GM18502 (cell line): ENCODE measurements at regions not wholly inside any gene's neighbourhood (a gene's known extent, or its start where the extent isn't known, plus 50 kb on each side); places are given as distances from the start of the nearest gene placed in this dataset.

ENCODE experiments used
- ATAC-seq: cut with Tn5 transposase; IDR thresholded peaks from one replicate; pipeline ENCODE4 v1.9.1; 2021; ENCODE audit warnings: mild to moderate bottlenecking; ENCODE audit not compliant: unreplicated experiment, poor library complexity

DNA sequence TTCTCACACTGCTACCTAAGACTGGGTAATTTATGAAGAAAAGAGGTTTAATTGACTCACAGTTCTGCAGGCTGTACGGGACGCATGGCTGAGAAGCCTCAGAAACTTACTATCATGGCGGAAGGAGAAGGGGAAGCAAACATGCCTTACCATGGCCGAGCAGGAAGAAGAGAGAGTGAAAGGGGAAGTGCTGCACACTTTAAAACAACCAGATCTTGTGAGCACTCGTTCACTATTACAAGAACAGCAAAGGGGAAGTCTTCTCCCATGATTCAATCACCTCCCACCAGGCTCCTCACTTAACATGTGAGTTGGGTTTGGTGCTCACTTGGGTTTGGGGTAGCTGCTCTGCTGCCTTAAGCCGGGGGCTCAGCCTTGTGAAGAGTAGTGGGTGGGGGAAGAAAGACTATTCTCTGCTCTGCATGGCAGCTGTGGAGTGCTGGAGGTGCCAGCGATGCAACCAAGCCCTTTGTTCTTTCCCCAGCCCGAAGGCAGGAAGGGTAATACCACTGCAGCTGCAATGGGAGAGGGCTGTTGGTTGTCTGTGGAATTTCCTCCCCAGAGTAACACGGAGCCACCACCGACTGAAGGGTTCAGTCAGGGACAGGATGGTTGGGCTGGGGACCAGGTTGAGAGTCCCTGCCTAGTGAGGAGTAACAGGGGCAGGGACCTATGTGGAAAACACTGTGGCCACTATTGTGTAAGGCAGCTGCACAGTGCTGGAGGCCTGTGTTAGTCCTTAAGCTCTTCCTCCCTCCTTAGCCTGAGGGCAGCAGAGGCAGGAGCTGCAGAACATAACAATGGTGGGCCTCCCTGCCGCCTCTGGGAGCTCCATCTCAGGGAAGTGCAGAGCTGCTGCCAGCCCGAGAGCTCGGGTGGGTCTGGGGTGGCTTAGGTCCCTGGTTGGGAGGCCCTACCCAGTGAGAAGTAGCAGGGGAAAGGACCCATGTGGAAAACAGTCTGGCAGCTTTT, 1262.5 kb downstream of the EFNB2 start:
- ATAC-seq, result peak; percentile 51

DNA sequence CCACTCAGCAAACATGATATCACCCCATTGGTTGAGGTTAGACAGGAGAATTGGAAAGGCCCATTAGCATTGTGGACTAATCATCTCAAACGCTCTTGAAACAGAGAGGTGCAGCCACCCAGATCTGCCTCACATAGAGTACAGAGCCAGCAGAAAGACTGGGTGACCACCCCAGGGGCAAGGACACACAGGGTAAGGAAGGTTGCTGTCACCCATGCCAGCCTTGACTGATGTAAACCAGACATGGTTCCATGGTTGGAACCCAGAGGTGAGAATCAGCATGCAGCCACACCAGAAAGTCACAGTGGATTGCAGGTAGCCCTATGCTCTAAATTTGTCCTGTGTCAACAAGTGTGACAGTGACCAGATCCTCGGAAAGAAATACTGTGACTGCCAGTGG, 1268.8 kb downstream of the EFNB2 start:
- no peak for ATAC-seq

DNA sequence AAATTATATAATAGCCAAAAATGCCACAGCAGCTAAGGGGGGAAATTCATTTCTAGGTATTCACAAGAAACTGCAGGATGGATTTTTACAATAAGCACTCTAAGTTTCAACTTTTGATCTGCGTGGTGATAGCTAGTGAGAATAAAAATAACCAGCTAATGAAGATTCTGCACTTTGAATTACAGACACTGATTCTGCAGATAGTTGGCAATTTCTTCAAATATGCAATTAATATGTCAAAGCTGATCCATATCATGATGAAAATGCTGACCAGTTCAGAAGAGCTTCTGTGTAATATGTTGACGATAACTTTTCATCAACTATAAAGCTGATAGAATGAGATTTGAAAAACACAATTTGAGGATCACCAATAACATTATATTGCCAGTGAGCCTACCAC, 1272.9 kb downstream of the EFNB2 start:
- no peak for ATAC-seq

DNA sequence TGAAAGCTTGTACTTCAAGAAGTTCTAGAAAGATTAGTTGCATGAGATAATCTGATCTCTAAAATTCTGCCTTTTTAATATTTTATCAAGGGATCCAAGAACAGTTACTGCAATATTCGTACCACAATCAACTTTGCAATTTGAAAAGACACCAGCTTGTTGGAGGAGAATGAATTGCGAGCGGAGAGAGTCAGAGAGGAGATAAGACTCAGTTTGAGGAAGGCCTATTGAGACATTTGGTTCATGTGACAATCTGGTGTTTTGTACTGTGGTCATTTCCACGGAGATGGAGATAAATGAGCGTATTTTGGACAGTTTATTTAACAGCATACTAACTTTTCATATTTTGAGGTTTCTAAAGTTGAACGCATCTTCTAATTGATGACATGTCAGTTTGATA, 1276.0 kb downstream of the EFNB2 start:
- ATAC-seq, result no peak

DNA sequence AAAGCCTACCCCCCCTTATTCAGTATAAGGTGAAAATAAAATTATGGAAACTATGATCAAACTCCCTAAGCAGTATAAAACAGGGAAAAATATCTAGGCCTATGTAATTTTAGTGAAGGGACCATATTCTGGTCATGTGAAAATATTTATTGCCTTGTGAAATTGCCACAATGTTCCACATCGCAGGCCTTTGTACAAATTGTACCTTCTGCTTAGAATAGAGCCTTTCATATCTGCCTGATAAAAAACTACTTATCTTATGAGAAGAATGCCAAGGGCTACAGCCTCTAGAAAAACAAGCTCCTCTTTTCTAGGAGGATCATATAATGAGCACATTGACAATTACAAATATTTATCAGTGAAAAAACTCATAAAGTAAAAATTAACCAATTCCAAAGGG, 1280.0 kb downstream of the EFNB2 start:
- ATAC-seq, result no peak

DNA sequence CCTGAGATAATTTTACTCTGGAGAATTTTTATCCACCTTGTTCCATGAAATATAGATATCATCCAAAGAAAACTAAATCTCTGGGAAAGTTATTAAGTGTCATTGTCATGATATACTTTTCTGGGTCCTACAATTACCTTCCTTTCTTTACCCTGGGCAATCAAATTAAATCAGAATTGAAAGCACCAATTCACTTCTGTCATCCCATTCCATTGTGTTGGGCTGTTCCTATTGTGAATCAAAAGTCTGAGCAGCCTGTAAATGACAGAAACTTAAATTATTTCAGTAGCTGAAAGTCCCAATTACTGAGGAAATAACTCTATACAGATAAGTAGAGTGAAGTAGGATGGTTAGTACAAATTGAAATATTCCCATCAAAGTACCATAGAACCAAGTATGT, 1284.2 kb downstream of the EFNB2 start:
- no peak for ATAC-seq

DNA sequence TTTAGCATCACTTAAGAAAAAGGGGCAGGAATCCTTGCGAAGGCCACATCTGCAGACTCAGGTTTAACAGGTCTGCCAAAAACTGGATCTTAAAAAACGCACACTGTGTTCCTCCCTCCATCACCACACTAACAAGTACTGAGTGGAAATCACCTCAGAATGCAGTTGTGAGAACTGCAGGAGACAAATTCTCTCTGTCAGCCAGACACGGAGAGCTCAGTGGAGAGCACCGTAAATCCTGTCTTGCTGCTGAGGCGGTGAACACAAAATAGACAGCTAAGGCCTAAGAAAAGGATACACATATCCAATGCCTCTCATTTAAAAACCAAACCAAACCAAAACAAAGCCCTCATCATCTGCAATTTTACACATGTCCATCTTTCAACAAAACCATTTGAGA, 1287.6 kb downstream of the EFNB2 start:
- no peak for ATAC-seq

DNA sequence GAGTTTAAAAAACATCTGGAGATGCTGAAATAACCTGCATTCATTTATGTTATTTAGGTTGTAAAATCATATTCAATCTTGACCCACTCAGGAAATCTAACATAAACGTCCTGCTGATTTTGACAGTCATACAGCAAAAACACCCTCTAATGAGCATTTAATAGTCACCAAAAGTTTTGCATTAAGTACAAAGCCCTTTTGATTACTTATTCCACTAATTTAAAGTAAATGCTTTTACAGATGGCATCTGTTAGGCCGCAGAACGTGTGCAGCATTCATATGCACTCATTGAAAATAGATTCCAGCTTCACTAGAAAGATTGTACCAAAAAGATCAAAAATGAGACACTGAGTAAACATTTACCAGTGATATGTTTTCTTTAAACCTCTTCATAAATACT, 1295.1 kb downstream of the EFNB2 start:
- ATAC-seq, result no peak

DNA sequence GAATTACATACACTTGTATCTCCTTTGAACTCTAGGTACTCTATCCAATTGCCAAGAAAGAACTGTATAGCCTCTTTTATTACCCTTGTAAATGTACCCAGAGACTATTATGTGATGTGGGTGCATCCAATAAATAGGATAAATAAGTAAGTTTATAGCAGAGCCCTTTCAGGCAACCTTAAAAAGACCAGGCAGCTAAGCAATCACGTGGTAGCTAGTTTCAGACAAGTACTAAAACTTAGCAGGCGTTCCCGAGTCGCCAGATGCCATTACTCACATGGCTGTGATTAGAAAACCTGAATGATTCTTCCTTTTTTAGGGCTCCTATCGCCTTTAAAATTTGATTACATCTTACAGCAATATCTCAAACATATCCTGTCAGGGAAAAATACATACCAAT, 1303.0 kb downstream of the EFNB2 start:
- ATAC-seq, result no peak

DNA sequence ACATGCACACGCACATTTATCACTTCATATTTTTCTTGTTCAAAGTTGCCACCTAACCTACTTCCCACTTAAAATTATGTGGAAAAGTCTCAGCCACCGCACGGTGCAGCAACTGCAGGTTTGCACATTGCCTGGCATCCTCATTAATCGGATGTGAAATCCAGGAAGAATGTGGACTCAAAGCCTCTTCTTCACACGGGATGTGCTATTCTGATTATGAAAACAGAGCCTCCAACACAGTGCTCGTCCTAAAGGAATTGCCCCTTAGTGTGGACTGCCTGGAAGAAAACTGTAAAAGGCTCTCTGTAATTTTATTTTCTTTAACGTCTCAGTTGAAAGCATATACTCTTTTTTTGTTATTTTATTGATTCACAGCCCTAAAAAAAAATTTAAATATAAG, 1303.5 kb downstream of the EFNB2 start:
- ATAC-seq, result no peak

DNA sequence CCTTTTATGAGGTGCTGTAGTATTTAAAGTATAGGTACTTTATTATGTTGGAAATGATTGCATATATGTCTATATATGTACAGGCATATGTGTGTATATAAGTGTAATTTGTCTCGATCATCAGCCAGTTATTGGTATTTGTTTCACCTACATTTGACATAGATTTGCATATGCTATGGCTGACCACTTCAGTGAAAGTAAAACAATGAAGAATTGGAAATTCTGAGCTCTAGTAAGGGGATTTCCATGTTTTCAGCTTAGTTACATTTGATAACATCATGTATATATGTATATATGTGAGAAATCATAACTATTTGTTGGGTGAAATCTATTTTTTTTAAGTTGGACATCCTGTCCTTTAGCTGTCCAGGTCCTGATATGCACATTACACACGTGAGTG, 1303.9 kb downstream of the EFNB2 start:
- ATAC-seq, result peak; percentile 48

DNA sequence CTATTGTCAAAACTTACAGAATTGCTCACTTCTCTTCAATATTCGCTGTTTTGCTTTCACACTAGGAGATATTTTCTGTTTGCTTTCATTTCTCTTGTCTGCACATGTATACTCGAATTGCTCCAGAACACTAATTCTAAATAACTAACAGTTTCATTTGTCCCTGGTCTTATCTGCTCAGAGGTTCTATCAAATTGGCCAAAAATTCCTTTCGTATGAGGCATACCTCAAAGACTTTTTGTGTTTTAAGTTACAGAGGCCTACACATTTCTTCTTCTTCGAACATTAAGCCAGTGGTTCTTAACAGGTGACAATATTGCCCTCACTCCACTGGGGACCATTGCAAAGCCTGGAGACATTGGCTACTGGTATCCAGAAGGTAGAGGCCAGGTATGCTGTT, 1314.6 kb downstream of the EFNB2 start:
- ATAC-seq, result no peak

DNA sequence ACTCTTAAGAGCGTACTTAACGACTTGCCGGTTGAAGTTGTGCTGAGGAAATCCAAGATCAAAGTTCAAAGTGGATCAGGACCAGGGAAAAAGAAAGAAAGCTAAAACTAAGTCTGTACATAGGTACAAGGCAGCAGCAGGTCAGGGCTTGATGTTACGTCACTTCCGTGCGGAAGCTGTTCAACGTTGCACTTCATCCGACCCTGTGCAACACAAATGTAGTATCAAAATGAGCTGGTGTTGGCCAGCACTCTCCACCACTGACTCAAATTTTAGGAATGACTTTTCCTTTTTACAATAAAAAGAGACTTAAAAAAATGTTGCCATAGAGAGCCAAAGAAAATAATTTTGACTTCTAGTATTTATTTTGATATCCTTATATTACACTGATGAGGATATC, 1315.4 kb downstream of the EFNB2 start:
- ATAC-seq, result no peak

DNA sequence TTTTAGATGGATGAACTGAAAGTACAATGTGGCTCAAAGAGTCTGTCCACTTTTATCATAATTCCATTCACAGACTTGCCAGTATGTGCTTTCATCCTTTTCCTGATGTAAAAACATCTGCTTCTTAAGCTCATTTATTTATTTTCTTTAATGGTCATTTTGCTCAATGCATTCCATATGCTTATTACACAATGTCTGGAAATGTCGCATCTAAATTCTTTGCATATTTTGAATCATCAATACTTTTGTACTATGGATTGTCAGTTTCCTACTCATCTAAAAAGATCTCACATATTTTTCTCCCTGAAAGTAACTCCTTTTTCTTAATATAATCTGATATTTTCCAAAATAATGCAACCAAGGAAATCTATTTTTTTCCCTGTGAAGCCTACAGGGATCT, 1315.8 kb downstream of the EFNB2 start:
- no peak for ATAC-seq

DNA sequence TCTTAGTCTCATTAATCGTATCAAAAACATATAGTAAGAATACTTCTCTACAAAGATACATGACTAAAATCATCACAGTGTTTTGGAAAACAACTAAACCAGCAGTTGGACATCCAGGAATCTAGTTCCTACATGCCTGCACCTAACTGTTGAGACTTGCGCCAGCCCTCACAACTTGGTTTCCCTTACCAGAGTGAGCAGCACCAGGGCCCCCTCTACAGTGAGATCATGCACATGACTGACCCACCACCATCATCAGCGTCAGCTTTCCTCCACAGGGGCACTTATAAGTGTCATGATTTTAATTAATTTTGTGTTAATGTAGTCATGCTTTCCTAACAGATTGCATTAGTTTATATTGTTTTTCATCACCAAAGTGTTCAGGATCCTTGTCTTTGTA, 1322.0 kb downstream of the EFNB2 start:
- ATAC-seq, result no peak

DNA sequence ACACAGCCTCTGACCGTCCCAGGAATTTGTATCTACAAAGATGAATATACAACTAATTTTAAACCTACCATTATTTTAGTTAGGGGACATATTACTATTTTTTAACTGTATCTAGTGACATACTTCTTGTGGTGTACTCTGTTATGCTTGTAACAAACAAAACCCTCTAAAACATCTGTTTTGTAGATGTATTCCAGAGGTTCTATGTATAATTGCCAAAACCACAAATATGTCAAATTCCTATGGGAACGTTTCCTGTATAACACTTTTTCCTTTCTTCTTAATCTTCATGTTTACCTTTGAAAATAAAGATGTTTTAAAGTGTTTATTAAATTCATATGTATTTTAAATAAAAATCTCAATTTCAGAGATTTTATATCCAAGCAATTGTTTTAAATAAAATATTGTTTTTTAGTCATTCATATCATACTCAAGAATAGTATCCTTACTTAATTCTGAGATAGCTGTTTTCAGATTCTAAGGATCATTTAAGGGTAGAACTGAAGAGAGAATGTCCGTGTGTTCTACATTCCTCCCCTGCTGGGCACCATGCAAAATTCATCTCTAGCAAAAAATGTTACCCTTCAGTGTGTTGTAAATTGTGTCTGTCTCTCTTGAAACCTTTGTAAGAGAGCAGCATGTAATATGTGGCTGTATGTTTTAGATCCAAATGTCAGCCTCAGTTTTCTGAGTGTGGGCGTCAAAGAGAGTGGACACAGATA, 1327.7 kb downstream of the EFNB2 start:
- no peak for ATAC-seq

DNA sequence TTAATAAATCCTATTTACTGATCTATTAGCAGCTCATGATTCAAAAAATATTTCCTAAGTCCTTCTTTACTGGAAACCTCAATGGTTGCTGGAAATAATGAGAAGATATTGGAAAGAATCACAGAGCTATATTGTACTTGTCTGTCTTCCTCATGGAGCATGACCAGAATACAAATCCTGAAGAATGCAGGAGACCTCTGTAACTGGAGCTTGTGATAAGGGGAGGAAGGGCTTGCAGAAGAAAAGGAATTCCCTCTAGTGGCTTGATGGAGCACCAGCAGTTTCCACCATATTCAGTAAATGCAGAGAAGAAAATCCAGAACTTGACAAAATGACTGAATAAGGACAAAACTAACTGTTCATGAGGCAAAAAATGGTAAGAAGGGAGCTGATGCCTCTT, 1333.1 kb downstream of the EFNB2 start:
- ATAC-seq, result peak; percentile 75

DNA sequence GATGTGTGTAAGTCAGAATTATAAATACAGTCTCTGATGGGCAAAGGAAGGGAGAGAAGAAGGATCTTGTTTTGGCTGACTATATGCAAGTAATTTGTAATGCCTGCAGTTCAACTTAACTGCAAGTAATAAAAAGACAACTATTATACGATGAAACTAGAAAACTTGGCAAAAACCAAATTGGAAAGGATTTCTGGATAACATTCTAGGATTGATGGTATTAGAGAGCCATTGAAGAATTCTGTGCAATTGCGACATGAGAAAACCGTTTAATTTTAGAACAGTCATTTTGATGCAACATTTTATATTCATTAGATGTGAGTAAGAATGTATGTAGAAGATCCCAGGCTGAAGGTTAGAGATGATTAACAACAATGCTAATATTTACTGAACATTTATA, 1334.1 kb downstream of the EFNB2 start:
- ATAC-seq, result no peak

DNA sequence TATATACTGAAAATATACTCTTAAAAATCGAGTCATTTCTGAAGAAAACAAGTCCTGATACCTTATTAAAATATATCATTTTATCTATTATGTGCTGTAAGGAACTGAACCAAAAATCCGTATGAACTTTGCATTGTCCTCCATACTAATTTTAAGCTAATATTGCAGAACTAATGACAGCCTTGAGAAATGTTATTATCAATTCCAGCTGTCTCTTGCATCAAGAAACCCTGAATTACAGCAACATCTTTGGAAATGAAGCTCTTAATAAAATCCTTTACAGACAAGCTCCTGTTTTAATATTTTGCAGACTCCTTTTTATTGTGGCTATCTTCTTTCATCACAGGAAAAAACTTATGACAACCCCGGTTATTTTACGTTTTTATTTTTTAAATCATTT, 1335.3 kb downstream of the EFNB2 start:
- ATAC-seq, result no peak

DNA sequence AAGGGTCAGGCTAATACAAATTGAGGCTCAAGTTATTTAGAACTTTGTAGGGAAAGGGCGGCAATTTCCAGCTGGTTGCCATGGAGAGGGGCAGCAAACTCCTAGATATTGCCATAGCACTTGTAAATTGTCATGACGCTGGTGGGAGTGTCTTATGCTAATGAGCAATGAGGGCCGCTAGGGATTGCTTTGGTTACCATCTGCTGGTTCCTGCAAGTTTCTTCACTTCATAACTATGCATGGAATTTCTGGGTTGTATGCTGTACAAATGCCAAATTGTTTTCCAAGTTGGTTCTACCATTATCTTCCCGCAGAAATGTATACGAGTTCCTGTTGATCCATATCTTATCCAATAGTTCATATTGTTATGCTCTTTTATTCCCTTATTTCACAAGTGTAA, 1339.4 kb downstream of the EFNB2 start:
- no peak for ATAC-seq

DNA sequence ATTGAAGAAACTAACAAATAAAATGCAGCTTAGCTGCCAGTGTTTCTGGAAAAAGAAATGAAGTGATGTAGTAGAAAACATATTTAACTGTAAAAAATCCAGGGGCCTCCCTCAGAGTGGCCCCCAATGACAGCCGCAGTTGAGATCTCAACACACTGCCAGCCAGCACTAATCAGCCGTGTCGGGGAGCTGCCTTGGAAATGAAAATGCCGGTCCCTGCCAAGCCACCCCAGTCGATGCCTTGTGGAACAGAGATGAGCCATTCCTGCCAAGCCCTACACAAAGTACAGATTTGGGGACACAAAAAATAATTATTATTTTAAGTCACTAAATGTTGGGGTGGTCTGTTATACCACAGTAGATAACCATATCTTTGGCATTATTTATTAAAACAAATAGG, 1342.4 kb downstream of the EFNB2 start:
- no peak for ATAC-seq

DNA sequence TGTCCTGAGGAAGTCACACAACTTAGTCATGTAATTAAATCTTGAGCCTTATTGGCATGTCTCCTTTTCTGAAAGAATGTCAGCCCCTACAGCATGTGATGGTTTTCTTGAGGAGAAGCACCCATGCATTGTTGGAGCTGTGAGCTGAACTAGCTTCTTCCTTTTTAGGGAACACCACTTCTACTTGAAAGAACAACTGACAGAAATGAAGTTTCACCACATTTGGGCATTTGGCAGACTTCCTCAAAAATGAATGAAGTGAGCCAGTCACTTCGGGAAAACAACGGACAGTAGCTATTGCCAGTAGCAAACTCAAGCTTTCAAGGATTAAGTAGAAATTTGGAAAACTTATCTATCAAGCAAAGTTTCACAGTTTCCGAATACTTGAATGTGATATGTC, 1351.3 kb downstream of the EFNB2 start:
- no peak for ATAC-seq
